ENCODE measurements at regions not wholly inside any gene's neighbourhood (a gene's known extent, or its start where the extent isn't known, plus 50 kb on each side); places are given as distances from the start of the nearest gene placed in this dataset.

DNA sequence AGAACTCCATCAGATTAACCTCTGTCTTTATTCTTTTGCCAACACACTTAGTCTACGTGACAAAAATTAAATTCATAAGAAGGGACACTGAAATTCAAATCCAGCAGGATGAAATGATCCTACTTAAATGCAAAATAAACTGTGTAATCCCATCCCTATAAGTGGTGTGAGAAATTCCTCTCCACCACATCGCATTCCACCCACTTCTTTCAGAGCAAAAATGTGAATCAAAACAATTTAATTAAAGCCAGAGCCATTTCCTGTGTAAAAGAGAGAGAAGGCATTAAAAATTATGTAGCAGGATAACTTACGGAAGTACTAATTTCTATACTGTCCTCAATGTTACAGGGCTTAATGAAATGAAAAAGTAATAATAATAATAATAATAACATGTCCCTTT lies 844.3 kb downstream of the GALC start:
- no peak overlapping the region for H3K4me3 ChIP-seq (ENCODE audit: low read depth, low read length)
- TF ChIP-seq, protein P1, sequence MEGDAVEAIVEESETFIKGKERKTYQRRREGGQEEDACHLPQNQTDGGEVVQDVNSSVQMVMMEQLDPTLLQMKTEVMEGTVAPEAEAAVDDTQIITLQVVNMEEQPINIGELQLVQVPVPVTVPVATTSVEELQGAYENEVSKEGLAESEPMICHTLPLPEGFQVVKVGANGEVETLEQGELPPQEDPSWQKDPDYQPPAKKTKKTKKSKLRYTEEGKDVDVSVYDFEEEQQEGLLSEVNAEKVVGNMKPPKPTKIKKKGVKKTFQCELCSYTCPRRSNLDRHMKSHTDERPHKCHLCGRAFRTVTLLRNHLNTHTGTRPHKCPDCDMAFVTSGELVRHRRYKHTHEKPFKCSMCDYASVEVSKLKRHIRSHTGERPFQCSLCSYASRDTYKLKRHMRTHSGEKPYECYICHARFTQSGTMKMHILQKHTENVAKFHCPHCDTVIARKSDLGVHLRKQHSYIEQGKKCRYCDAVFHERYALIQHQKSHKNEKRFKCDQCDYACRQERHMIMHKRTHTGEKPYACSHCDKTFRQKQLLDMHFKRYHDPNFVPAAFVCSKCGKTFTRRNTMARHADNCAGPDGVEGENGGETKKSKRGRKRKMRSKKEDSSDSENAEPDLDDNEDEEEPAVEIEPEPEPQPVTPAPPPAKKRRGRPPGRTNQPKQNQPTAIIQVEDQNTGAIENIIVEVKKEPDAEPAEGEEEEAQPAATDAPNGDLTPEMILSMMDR (IDR thresholded peaks at IDR 0.05; ENCODE audit: insufficient read depth, low read depth, low read length) = no peak
- DNase-seq (ENCODE audit: low read depth) = peak; percentile 36

DNA sequence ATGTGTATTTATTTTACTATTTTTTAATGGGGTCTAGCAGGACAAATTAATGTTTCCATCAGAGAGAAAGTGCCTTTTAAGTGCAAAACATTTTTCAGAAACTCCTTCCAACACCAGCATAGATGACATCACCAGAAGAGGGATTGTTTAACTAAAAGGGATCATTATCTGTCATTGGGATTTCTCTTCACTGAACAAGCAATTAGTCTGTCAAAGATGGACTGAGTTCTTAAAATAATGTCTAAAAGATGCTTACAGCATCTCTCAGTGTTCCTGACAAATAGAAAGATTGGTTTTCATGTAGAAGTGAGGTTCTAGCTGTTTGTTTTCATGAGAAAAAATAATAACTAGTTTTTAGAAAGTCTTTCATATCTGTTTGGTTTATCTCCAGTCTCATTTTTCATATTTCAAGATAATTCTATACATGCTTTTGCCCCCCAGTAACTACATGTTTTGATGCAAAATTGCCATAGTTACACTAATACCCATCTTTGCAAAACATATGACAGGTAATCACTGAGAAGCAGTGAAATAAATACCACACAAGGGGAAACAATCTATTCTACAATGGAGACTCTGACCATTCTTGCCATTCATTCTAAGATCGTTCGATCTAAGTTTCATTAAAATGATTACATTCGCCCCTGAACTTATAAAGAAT lies 850.3 kb downstream of the GALC start:
- TF ChIP-seq, protein P1 (IDR thresholded peaks at IDR 0.05; ENCODE audit: insufficient read depth, low read depth, low read length) = no peak
- no peak for DNase-seq (ENCODE audit: low read depth)

DNA sequence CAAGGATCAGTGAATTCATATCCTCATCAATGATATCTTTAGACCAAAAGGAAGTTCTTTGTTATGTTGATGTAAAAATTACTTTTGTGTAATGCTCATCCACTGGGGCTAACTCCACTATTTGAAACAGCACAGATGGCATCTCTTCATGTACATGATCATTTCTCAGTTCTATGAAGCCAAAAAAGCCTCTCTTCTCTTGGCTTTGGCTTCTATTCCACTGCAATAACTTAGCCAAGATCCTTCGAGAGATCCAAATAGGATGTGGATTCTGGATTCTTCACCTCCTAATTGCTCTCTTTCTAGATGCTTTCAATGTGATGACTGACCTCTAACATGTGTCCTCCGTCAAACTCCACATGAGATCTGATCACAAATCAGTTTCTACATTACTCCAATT lies 851.2 kb downstream of the GALC start:
- TF ChIP-seq, protein P1 (IDR thresholded peaks at IDR 0.05; ENCODE audit: insufficient read depth, low read depth, low read length) = no peak
- no peak for DNase-seq (ENCODE audit: low read depth)
- no peak overlapping the region for H3K4me3 ChIP-seq (ENCODE audit: low read depth, low read length)

More for the DNA sequence above, 850.3 kb downstream of the GALC start:
- no peak overlapping the region for H3K4me3 ChIP-seq (ENCODE audit: low read depth, low read length)

DNA sequence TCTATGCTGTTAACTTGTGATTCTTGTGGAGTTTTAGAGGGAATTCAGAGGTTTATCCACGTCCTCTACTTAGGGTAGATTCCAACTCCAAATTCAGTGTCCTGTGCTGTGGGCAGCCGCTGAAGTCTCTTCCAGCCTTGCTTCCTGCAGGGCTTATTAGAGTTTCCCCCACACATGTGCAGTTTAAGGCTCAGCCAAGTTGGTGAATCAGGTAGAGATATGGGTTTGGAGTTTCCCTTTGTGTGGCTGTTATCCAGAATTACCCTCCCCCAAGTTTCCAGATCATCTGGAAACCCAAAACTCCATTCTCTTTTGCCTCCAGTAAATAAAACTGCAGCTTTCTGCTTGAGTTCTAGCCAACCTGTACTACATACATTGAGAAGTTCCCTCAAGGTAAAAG lies 853.7 kb downstream of the GALC start:
- TF ChIP-seq, protein P1 (IDR thresholded peaks at IDR 0.05; ENCODE audit: insufficient read depth, low read depth, low read length) = no peak
- DNase-seq (ENCODE audit: low read depth) = no peak
- H3K4me3 ChIP-seq (ENCODE audit: low read depth, low read length) = no peak overlapping the region

DNA sequence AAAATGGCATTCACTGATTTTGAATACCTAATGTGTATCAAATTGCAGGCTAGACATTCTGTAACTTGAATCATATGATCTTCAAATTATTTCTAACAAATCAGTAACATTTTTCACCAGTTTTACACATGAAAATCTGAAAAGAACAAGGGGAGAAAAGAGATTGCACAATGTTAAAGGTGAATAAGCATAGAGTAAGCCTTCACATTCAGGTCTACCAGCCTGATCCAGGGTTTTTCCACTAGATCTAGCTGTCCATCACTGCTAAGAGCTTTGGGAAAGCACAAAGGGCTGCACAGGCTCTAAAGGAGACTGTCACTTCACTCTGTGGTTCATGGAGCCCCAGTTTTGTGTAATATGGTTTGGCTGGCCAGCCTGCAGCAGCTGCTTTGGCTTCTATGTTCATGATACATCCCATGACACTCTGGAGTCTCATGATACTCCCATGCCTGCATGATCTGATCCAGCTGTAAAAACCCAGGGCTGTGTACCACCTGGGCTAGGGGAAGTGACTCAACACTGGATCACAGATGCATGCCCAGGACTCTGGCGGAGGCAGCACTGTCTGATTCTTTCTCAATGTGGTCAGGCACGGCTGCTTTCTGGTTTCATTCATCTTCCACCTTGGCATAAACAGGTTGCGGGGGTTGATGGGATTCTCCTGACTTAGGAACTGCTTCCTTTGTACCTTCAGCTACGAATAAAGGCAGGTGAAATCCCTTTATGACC lies 859.7 kb downstream of the GALC start:
- peak; percentile 23 for DNase-seq (ENCODE audit: low read depth)
- TF ChIP-seq, protein P1 (IDR thresholded peaks at IDR 0.05; ENCODE audit: insufficient read depth, low read depth, low read length) = no peak
- H3K4me3 ChIP-seq (ENCODE audit: low read depth, low read length) = no peak overlapping the region

DNA sequence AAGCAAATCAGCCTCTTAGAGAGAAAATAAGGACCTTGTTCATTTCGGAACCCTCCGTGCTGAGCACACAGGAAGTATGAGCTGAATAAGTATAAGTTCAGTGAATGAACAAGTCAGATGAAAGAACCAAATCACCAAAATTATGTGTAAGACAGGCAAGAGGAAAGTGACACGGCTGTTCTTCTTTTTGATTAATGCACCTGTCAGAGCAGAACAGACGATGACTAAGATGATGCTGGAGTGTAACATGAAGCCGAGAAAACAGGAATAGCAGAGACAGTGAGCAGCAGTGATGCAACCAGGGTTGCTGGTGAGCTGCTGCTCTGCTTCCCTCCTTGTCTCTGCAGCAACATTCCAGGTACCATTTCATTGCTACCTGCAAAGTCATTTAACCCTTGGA lies 861.1 kb downstream of the GALC start:
- TF ChIP-seq, protein P1 (IDR thresholded peaks at IDR 0.05; ENCODE audit: insufficient read depth, low read depth, low read length) = no peak
- no peak overlapping the region for H3K4me3 ChIP-seq (ENCODE audit: low read depth, low read length)

More for the DNA sequence above, 861.1 kb downstream of the GALC start:
- peak; percentile 28 for DNase-seq (ENCODE audit: low read depth)

All from fibroblast of villous mesenchyme (primary cell).